Fibroblast of the conjunctiva (primary cell): ENCODE measurements at regions not wholly inside any gene's neighbourhood (a gene's known extent, or its start where the extent isn't known, plus 50 kb on each side); places are given as distances from the start of the nearest gene placed in this dataset.

Experiments
- DNase-seq: peaks from one replicate; pipeline ENCODE4 v3.0.0-alpha.2; 2010; ENCODE audit warnings: low read depth

DNA sequence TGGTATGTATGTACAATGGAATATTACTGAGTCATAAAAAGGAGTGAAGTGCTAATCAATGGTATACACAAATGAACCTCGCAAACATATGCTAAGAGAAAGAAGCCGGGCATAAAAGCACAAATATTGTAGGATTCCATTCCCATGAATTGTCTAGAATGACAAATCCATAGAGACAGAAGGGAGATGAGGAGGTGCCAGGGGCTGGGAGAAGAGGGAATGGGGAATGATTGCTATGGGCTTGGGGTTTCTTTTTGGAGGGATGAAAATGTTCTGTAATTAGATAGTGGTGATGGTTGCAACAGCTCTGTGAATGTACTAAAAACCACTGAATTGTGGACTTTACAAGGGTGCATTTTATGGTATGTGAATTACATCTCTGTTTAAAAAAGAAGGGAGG lies 73.5 kb downstream of the GLI2 start:
- DNase-seq = no peak

DNA sequence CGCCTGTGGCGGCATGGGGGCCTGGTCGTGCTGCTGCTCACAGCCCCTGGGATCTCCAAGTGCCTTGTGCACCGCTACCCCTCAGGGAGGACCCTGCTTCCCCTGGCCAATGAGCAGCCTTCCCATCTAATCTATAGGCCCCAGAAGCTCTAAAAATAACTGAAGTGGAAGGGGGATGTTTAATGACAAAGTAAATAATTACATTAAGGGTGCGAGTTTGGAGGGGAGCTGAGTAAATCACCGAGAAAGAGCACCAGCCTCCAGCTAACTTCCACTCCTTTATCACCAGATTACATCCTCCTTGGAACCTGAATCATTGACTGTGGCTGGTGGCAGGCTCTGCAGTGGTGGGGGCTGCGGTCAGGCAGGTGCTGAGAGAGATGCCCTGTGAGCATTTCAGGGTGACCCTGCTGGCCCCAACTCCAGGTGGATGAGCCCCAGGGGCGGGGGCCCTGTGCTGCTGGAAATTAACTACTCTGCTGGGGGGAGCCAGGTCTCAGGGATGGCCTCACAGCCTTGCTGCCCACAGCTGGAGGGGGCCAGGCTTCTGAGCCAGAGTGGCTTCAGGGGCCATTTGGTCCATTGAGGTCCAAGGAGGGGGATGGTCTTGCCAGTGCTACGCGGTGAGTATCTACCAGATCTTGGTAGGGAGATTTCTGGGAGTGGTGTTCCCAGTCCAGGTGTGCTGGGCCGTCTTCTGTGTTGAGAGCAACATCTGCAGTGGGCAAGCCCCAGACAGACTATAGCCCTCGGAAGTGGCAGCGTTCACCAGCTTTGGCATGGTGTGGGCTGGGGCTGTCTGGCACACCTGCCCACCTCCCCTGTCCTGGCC lies 74.2 kb downstream of the GLI2 start:
- no peak for DNase-seq

DNA sequence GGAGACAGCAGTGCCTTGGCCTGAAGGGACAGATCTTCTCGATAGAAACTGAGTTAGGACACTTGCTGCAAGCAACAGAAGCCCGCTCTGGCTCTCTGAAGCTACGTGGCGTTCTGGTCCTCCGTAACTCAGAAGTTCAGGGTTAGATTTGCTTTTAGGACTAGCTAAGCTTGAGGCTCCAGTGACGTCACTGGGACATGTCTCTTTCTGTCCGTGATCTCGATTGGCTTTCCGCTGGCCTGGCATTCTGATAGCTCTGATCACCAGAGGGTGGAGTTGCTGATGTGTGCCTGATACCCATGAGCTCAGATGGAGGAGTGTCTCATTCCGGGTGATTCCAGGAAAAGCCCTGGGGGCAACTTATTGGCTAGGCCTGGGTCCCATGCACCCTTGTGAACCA lies 75.0 kb downstream of the GLI2 start:
- DNase-seq = no peak

DNA sequence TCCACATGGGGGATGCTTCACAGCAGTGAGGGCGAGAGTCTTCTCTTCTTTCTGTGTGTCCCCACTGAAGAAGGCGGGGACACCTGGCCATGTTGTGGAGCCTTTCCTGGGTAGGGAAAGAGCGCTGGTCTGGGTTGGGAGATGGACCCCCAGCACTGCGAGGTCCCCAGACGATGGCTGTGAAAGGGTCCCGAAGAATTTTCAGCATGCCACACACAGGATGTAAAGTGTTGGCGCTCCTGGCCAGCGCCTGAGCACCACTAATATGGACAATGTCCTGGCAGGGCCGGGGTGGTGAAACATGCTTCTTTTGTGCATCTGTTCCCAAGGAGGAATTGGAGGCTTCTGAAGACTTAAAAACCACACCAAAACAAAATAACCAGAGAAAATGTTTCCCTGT lies 77.2 kb downstream of the GLI2 start:
- no peak for DNase-seq

DNA sequence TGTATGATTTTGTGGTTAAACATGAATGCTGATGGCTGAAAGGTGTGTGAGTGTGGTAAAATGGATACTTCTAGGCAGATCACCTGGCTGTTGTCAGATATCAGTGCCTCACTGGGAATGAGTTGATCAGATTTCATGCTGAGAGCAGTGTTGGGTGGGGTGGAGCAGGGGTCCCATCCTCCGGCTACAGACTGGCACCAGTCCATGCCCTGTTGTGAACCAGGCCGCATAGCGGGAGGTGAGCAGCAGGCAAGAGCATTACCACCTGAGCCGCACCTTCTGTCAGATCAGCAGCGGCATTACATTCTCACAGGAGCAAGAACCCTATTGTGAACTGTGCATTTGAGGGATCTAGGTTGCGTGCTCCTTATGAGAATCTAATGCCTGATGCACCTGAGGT lies 78.7 kb downstream of the GLI2 start:
- DNase-seq = no peak

DNA sequence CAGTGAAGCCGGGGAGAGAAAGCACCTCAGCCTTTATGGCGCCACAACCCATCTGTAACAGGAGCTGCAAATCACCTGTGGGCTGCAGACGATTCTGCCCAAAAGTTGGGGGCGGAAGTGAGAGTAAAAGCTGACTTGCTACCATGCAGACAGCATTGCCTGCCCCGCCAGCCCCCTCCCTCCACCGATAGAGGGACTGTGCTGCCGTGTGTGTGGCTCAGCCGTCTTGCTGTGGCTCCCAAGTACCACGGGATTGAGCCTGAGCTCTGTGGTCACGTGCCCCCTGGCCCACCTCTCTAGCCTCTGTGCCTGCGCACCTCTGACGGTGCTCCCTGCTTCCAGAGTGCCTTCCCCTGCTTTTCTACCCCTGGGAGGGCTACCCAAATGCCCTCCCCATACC lies 79.6 kb downstream of the GLI2 start:
- no peak for DNase-seq

DNA sequence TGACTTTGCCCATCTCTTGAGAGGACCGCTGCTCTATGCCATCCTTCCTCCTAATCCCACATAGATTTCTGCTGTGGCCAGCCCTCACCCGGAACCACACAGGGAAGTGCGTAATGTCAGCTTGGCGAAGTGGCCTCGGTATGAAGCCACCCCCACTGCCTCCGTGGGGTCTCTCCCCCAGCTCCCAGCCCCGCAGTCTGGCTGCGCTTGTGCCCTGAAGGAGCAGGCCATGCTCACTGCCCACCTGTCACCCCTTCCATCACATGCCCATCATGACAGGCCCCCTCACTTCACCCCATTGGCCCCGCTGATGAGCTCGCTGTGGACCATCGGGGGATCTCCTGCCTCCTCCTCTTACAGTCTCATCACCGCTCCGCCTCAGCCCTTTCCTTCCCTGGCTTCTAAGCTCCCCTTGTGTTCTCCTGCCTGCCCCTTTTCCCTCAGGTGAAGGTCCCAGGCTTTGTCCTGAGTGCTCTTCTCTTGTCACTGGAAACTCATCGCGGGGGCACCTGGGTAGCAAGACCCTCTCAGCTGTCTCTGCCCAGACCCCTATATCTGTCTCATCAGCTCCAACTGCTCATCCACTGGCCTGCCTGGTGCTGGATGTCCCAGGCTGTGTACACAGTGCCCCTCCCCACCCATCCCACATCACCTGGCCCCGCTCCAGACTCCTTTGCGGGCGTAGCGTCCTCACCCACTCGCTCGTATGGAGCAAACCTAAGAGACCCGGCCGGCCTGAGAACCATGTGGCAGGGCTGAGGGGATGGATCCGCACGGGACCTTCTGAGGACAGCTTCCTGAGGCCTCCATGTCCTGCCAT lies 81.7 kb downstream of the GLI2 start:
- DNase-seq = no peak

DNA sequence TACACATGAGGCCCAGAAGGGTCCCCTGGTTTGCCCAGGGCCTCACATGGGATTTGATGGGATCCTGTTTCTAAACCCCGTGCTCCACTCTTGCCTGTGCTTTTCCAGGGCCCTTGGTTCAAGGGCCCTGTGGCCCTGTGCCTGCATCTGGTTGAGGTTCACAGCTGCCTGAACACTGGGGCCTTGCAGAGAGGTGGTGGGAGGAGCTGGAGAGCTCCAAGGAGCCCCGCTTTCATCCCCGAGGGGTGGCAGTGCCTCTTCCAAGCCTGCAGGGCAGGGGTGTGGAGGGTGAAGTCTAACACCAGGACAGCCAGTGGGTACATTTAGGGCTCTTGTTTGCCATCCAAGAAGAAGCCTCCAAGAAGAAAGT lies 82.3 kb downstream of the GLI2 start:
- DNase-seq = no peak

DNA sequence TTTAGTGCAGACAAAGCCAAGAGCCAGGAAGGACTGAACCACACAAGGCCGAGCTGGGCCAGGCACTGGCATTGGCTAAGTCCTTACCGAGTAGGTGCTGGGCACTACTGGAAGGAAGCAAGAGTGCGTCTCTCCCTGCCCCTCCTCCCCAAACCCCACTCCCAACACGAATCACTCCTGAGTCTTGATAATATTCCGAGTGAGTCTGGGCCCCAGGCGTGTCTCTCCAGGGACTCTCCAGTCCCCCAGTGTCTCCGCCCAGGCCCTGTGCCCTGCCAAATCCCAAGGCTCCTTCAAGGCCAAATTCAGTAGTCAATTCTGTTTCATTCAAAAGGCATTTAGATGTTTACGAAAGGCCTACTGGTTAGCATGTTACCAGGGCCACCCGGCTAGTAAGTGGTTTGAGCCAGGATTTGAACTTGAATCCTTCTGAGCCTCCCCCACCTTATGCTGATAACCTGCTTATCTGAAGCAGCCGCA lies 82.8 kb downstream of the GLI2 start:
- DNase-seq = peak; percentile 69

DNA sequence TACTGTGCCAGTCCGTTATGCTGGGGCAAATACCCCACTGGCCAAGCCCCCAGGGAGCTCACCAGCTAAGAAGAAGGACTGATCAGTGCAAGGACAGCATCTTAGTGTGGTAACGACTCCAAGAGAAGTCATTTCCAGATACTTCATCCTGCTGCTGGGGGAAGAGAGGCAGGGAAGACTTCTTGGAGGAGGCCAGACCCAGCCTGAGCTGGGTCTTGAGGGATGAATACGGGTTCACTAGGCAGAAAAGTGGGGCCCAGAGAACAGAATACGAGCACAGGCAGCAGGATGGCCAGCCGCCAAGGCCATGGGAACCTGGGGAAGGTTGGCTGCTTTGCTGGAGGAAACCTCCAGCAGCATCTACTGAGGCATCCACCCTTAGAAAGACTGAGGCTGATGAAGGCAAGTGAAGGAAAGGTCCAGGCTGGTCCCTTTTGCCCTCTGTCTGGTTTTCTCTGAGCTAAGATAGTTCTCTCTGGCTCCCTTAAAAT lies 84.1 kb downstream of the GLI2 start:
- no peak for DNase-seq

DNA sequence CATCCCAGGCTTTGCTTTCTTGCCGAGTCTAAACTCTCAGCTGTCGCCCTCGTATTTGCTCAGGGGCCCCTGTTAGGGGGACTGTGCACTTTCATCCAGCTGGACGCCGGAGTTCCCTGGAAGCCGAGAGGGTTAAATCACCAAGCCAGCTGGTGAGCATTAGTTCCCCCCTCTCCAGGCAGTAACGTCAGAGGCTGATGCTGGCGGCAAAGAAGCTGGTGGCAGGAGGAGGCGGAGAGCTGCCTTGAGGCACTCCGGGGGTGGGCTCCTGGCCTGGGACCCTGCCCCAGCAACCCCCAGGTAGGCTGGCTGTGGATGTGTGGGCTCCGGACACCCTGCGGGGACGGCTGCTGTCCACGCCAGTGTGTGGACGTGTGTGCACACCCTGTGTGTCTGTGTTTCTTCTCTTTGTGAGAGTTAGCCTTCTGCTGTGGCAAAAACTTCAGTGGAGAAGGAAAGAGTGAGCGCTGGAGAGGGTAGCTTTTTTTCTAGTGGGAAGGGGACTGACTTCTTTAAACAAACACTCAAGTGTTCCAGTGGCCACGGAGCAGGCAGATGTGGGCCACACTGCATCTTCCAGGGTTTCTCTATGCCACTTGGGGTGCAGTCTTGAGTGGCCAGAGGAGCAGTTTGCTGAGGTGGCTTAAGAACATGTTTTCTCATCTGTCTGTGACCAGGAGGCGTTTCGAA lies 84.7 kb downstream of the GLI2 start:
- DNase-seq = peak; percentile 38

DNA sequence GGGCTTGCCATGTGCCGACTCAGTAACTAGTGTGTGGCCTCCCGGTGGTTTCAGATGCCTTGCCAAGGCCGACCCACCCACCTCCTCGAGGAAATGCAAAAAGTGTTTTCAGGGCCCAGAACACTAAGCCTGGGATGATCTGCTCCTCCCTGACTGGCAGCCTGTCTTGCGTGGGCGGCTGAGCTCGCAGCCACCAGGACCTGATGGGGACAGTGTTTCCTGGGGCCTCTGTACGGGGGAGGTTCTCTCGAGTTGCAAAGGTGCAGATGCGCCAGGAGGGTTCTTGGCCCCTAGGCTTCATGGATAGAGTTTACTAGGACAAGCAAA lies 85.2 kb downstream of the GLI2 start:
- DNase-seq = no peak

DNA sequence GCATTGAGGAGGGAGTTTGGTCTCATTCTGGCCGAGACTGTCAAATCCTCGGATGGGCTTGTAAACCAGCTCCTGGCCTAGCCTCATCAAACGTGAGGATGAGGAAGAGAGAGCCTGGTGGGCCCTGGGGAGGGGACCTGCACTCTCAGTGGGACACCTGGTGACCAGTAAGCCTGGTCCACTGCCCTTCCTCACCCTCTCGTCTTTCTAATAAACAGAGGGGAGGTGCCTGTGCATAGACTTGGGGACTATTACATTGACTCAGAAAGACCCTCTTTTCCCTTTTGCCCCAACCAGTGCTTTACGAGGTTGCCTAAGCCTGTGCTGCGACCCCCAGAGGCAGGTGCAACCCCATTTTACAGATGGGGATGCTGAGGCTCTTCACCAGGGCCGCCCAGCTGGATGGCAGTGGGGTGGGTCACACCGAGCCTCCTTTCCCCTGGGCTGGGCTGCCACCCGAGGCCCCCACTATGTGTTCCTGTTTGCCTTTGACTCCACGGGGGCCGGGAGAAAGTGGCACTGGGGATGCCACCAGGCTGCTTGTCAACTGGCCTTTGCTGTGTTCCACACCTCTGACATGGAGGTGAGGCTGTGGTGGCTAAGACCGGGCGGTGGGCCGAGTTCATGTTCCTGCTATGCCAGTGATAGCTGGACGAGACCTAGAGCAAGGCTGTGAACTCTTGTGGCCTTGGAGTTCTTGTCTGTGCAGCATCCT lies 85.9 kb downstream of the GLI2 start:
- DNase-seq = no peak

DNA sequence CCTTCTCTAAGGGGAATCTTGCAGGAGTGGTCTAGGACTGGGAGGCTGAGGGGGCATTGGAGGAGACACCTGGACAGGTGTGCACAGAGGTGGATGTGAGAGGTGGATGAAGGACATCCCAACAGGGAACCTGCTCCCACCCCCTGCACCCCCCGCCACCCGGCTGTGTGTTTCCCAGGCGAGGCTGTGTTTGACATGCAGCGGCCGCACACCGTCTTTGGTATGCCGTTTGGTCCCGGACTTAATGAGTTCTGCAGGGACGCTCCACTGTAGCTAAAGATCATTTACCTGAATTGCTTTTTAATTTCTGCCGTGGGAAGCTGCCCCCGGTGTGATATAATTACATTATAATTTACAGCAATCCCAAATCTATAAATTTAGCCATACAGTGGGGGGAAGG lies 87.3 kb downstream of the GLI2 start:
- DNase-seq = no peak

DNA sequence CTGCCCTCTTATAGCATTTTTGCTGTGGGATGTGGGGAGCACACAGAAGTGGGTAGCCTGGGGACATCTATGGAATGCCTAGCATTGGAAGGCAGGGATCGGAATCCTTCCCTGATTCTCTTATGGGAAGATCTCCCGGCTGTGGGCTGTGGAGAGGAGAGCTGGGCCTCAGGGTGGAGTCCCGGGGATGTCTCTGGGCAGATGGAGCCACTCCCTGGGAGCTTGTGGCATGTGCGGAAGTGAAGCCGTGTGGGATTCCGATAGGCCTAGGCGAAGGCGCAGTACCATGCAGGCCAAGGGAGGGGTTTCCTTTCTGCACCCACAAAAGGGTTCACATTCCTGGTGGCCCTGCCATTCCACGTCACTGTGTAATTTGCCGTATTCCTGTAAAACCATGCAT lies 87.9 kb downstream of the GLI2 start:
- DNase-seq = no peak

DNA sequence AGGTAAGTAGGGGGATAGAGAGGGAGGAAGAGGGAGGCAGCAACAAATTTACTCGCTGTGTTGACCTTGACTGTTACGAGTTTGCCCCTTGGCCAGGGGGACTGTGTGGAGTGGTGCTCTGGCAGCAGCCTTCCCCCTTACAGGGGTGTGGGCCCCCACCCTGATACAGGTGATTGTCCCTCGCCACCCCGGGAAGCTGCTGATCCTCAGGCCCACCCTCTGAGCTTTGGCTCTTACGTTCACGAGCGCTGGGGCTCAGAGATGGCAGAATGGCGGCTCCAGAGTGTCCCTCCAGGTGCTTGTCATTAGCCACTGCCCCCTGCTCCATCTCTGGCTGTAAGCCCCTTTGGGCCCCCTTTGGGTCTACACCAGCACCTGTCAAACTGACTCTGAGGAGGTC lies 88.6 kb downstream of the GLI2 start:
- no peak for DNase-seq

DNA sequence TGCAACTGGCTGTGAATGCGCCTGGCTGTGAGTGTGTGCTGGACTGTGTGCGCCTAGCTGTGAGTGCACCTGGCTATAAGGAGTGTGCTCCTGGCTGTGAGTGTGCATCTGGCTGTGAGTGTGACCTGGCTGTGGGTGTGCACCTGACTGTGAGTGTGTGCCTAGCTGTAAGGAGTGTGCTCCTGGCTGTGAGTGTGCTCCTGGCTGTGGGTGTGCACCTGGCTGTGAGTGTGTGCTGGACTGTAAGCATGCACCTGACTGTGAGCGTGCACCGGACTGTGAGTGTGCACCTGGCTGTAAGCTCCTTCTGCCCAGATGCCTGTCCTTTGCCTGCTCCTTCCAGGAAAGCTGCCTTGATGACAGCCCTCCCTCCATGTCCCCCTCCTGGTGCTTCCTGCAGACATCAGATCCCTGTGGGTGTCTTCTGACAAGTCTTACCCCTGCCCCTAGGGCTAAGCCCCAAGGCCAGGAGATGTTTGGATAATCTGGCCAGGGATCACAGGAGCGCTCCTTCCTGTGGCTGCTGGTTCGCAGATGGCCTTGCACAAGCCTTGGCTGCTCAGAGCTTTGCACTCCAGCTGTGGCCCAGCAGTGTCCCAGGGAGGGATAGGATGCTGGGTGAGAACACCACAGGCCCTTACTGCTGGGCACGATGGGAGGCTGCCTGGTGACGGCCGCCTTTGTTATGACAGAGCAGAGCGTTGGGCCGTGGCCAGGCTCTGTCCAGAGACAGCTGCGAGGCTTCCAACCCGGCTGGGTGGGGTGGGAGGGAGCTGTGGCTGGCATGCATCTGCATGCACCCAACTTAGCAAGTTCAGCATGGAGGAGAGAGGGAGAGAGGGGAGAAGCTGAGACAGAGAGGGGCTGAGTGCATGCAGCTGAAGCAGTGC lies 89.9 kb downstream of the GLI2 start:
- peak; percentile 59 for DNase-seq

DNA sequence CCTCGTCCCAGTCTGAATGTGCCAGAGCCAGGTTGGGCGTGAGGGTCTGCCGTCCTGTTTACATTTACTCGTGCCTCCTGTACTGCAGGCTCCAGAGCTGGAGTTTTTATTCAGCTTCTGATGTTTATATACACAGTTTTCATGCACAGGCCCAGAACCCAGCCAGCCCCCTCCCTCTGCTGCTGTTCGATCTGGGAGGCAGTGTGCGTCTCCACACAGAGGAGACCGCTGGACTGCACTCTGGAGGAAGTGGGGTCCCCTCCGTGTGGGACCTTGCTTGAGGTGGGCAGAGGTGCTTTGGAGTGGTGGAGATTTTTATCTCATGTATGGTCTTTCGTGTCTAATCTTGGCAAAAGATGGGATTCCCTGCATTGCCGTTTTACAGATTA lies 90.6 kb downstream of the GLI2 start:
- no peak for DNase-seq

DNA sequence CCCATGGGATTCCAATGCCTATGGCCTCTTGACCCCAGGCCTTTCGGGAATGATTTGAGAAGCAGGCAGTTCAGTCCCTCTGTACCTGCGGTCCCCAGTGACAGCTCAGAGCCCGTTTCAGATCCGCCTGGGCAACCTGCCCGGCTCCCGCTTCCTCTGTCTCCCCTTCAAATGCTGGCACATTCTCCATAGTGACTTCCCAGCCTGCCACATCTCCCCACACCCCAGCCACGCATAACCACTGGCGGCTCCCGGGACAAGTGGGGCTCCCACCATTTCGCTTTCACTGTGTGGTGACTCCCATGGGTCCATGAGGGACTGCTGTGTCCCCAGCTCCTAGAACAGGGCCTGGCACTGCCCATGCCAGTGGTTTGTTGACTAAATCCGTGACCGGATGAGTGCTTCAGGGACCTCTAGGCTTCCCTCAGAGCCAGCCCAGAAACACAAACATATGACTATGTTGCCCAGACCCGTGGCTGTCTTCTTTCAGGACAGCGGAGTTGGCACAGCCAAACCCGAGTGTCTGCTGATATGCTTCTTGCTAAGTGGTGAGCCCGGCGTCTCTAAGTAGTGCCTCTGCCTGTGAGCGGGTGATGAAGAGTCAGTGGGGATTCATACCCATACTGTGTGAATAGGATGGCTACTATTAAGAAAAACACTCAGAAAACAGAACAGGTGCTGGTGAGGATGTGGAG lies 91.2 kb downstream of the GLI2 start:
- no peak for DNase-seq

DNA sequence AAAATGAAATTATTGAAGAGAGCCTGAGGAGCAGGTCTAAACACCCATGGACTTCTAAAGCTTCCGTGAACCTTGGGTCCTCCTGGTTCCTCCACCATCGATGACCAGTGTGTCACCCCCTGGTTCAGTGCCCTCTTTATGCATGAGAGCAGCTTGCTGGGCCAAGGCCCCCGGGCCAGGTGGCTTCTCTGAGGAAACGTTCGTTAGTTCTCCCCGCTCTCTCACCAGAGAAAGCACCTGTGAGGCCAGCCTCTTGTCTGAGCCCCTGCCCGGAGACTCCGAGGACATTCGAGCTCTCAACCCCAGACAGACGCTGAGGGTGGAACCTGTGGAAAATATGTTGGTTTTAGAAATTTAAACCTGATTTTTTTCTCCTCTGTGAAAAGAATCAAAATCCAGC lies 92.4 kb downstream of the GLI2 start:
- no peak for DNase-seq
